Left renal pelvis (tissue), 4 donors: ENCODE measurements at regions not wholly inside any gene's neighbourhood (a gene's known extent, or its start where the extent isn't known, plus 50 kb on each side); places are given as distances from the start of the nearest gene placed in this dataset.
"Not testable (repeated sequence)": the region's sequence is repeated elsewhere in the genome, so short reads cannot be mapped to it uniquely, and the experiment has no call there.

Experiments
- DNase-seq, 4 donors: peaks; one replicate each; pipeline ENCODE4 v3.0.0-alpha.2; 2013; ENCODE audit warnings: low read depth in 4 of 4, low spot score in 3 of 4

DNA sequence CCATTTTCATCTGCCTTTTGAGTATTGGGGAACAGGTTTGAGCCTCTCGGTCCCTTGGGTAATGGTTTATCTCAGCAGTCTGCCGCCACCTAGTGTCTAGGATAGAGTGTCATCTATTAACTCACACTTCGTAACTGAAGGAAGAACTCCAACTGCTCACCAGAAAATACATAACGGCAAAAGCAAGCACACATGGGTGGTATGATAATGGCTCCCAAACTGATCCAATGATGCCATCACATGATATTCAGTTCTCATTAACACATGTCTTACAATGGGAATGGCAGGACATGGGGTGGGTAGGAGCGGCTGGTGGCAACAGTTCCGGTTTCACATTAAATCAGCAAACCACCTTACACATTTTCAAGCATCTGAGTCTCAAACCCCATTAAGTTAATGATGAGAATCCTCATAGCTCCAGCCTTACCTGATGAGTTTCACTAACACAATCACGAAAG is 110.7 kb upstream of the PHACTR1 start:
- DNase-seq = no peak

DNA sequence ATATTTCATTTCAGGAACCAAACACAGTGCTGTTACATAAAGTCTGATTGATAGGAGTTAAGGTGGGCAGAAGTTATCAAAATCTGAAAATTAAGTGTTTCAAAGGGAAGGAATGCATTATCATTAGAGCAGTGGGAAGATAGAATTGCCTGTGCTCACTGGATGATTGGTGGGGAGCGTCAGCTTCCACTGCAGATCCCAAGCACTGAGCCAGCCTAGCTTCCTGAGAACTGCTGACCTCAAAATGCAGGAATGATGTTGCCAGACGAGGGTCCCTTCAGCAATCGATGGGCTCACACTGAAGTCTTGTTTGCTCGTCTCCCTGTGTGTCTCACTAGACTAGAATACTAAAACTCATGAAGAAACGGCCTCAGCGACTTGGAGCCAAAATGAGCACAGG is 110.0 kb upstream of the PHACTR1 start:
- DNase-seq = no peak

DNA sequence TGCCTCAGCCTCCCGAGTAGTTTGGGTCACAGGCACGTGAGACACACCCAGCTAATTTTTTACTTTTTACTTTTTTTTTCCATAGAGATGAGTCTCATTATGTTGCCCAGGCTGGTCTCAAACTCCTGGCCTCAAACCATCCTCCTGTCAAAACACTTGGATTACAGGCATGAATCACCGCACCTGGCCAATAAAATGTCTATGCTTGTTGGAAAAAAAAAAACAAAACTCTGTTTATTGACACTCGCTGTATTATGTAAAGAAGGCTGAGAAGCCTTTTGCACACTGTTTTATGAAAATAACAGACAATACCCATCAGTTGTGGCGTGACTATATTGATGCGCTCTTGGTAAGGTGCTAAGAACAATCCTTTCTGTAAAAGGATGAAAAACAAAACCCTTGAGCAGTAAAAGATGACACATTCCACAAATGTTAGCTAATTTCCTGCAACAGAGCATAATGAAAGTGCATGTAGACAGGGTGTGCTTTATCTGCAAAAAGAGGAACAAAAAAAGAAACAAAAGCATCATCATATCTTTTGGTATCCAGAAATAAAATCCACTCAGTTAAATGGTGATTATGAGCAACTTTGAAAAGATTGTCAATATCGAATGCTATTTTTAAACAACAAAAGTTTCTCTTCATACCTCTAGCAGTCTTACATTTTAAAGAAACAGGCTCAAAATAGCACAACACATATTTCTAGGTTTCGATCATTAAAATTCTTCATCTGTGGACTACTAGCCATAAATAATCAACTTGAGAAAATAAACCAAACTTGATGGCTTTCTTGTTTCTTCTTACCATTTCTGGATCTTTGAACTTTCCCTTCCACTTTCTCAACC is 108.3 kb upstream of the PHACTR1 start:
- no peak for DNase-seq

DNA sequence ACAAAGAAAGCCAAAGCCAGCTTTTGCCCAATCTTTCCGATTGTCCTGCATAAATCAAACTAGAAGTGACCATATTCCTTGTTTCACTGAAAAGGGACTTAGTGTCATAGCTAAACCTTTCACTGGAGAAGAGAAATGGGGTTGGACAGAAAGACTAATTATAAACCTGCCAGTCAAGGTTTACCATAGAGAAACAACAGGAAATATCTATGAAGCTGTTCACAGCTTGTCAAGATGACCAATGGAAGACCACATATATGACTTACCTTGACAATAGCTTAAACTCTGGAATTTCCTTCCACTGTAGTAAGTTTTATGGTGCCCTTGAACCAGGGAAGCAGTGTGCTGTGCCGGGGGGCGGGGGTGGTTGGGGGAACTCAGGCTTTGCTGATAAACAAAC is 107.7 kb upstream of the PHACTR1 start:
- DNase-seq = no peak

DNA sequence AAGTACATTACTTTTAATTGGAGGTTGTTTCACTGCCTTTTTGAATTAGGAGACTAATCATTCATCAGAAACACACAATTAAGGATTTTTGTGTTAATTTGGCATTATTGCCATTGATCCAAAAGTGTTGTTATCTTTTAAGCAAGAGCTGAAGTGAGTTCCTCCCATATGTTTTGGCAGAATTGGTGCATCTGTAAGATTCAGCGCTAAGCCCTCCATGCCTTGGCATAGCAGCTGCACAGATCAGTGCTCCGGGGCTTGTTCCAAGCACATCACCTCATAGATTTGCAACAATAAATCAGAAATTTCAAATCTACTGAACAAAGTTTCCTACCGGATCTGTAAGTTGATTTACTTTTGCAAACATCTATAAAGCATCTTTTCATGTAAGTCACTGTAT is 106.8 kb upstream of the PHACTR1 start:
- DNase-seq = no peak

DNA sequence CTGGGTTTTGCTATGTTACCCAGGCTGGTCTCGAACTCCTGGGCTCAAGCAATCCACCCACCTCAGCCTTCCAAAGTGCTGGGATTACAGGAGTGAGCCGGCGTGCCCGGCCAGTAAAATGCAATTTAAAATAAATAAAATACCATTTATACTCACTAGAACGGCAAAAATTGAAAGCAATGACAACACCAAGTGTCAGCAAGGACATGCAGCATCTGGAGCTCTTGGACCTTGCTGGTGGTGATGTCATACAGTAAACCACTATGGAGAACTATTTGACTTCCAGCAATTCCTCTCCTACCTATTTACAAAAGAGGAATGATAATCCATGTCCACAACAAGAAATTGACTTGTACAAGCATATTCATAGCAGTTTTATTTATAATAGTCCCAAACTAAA is 105.7 kb upstream of the PHACTR1 start:
- no peak for DNase-seq

DNA sequence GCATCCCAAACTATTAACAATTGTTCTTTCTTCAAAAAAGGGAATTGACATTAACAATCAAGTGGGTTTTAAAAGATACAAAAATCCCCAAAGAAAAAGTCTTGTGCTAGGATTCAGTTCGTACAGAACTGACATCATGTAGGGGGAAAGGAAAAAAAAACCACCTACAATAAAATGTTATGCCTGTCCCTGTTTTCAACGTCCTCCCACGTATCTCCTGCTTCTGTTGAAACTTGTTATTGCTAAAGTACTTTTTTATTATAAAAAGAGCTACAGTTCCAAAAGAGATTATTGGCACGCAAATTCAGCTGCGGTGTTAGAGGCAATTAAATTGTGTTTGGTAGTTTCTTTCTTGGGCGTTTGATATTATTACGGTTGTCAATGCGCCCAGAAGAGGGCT is 102.8 kb upstream of the PHACTR1 start:
- no peak for DNase-seq

DNA sequence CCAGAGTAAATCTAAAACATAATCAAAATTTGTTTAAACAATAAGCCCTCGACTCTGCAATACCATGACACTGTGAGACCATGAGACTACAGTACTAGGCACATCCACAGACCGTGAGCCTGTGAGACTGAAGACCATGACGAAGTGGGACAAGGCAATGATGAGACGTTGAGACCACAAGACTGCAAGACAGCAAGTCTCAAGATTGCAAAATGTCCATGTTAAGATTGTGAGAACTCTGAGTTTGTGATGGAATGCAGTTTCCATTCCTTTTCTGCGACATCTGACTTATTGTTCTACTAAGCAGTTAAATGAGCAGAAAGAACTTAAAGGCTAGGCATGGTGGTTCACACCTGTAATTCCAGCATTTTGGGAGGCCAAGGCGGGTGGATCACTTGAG is 102.1 kb upstream of the PHACTR1 start:
- no peak for DNase-seq

DNA sequence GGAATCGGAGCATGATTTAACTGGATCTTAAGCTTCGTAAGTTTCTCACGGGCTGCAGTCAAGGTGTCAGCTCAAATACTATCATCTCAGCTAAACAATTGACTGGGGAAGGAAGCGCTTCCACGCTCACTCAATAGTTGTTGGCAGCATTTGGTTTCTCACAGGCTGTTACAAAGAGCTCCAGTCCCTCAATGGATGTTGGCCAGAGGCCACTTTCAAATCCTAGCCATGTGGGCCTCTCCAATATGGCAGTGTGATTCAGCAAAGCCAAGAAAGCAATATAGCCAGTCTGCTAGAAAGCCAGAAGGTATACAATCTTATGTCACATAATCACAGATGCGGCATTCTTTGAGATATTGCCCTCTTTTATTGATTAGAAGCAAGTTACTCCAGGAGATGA is 98.3 kb upstream of the PHACTR1 start:
- no peak for DNase-seq

DNA sequence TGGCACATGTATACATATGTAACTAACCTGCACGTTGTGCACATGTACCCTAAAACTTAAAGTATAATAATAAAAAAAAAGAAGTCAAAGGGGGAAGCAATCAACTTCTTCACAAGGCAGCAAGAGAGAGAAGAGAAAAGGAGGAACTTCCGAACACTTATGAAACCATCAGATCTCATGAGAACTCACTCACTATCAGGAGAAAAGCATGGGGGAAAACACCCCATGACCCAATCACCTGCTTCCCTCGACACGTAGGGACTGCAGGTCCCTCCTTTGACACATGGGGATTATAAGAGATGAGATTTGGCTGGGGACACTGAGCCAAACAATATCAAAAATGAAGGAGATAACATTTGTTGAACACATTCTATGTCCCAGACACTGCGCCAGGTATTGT is 94.8 kb upstream of the PHACTR1 start:
- no peak for DNase-seq

DNA sequence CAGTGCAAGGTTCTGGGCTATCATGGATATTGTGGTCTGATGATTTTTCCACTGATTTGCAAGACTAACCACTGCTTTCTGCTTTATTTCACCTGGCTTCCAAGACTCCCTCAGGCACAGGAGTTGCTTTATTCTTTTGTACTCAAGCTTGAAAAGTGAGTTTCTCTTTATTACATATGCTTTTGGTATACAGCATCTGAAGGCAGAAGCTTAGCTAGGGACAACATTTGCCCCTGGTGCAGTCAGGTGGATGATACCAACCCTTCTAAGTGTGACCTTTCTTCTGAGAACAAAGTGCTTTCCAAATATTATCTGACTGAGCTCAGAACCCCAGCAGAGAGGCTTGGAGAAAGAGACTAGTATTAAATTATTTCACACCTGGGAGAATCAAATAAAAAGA is 94.0 kb upstream of the PHACTR1 start:
- DNase-seq = no peak

DNA sequence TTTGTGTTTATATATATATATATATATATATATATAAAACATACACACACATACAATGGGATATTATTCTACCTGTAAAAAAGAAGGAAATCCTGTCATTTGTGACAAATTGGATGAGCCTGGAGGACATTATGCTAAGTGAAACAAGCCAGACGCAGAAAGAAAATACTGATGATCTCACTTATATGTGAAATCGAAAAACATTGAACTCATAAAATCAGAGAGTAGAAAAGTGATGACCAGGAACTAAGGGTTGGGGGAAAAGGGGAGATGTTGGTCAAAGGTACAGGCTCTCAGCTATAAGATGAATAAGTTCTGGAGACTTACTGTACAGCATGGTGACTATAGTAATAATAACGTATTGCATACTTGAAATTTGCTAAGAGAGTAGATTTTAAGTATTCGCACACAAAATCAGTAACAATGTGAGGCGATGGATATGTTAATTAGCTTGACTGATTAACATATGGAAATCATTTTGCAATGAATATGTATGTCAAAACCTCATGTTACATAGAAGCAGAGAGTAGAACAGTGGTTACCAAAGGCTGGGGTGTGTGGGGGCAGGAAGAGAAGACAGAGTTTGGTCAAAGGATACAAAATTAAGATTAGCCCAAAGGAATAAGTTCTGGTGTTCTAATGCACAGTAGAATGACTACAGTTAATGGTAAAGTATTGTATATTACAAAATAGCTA is 92.3 kb upstream of the PHACTR1 start:
- no peak for DNase-seq

DNA sequence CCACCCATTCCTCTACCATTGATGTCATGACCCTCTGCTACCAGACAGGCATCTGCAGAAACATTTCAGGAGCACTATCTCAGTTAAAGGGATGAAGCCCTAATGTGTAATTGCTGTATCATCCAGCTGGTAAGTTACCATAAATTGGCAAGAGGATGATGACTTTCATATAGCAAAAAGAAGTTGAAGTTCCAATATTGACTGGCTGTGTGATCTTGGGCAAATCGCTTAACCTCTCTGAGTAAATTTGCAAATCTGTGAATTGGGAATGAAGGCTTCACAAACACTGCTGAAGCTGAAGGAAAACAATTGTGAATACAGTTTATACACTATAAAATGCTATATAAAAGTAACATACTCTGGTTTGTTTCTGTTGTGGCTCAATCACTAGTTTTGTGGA is 89.5 kb upstream of the PHACTR1 start:
- no peak for DNase-seq

DNA sequence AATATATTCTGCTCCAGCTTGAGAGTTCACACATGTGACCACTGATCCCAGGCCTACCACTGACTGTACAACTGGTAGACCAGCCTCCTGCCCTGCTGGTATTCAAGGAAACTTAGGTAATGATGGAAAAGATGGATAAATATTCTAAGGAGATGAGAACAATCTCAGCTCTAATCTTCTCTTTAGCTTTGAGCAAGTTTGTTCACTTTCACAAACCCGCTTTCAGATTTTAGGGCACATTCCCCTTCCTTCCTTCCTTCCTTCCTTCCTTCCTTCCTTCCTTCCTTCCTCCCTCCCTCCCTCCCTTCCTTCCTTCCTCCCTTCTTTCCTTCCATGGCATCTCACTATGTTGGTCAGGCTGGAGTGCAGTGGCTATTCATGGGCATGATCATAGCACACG is 88.2 kb upstream of the PHACTR1 start:
- no peak for DNase-seq

DNA sequence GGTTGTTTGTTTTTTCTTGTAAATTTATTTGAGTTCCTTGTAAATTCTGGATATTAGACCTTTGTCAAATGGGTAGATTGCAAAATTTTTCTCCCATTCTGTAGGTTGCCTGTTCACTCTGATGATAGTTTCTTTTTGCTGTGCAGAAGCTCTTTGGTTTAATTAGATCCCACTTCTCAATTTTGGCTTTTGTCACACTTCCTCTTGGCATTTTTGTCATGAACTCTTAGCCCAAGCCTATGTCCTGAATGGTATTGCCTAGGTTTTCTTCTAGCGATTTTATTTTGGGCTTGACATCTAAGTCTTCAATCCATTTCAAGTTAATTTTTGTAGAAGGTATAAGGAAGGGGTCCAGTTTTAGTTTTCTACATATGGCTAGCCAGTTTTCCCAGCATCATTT is 82.8 kb upstream of the PHACTR1 start:
- not testable (repeated sequence) for DNase-seq

DNA sequence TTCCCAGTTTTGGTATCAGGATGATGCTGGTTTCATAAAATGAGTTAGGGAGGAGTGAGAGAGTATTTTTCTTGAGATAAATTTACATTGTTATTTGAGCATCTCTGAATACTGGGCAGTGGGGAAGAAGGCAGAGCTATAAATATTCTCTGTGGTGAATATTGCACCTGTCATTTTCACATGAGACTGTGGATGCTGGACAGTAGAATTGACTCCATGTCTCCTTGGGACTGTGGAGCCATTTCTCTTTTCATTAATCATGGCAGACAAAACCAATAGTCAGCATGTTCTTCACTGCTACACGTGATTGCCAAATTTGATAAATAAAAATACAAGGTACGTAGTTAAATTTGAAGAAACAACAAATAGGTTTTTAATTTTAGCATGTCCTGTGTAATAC is 81.2 kb upstream of the PHACTR1 start:
- DNase-seq = no peak

DNA sequence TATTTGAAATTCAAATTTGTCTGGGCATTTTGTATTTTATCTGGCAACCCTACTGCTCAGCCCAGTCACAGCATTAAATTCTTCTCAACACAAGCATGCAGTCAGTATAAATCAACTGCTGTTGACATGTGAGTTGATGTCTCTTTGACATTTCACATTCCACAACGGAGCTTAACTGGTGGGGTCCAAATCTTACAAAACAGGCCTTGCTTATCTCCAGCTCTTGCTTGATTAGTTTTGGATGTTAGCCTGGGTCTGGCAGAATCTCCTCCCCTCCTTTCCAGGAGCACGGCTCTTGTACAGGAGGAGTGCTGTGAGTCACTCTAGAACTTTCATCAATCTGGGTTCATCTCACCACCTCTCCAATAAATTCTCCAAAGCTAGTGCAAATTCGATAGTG is 80.8 kb upstream of the PHACTR1 start:
- DNase-seq = no peak

DNA sequence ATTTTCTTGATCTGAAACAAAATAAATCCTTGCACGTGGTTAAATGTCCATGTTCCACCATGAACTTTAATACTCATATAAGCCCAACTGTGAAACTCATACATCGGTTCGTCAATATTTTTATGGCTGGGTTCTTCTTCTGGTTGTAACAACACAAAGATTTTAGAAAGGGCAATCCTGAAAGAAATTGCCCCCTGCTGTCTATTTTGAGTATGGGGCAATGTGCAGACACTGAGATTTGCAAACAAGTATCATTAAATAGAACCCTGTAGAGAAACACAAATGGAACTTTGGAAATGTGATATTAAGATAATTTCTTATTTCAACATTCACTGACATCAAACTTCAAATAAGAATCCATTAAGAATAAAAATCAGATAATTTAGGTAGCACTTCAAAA is 80.2 kb upstream of the PHACTR1 start:
- no peak for DNase-seq

DNA sequence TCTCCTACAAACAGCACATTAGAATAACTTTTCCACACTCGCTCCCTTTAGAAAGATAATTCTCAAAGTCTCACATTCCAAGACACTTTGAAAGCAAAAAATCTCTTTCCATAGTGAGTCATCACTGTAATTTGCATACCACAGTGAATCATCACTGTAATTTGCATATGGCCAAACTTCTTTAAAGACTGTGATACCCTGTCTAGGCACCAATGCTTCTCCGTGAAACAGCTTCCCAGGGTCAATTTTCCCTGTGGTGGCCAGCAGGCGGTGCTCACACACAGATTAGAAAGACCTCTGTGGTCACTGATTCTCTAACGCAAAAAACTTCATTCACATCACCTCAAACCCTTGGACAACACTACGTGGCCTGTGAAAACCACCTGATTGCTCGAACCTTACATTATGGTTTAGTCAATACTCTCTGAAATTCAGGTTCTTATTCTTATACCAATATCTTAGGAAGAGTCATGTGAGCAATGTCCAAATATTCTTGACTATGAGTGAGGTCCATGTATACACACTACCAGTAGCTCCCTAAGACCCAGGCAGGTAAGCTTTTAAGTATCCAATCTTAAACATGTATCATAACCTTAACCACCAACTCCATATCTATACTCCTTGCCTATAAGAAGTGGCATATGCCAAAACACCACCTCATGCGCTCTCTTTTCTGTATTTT is 78.5 kb upstream of the PHACTR1 start:
- peak in 3 of 4 donors; percentile 15 to 24 (median 18) for DNase-seq

DNA sequence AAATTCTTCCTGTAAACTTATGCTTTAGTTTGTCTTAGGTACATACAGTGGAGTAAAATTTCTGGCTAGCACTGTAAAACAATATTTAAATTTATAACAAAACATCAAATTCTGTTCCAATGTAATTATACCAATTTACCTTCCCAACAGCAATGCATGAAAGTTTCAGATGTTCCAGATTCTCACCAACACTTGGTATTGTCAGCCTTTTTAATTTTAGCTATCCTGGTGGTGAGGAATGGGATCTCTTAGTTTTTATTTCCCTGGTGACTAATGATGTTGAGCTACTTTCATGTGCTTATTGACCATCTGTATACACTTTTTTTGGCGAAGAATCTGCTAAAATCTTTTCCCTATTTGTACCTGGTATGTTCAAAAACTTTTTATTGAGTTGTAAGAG is 76.1 kb upstream of the PHACTR1 start:
- DNase-seq = no peak

DNA sequence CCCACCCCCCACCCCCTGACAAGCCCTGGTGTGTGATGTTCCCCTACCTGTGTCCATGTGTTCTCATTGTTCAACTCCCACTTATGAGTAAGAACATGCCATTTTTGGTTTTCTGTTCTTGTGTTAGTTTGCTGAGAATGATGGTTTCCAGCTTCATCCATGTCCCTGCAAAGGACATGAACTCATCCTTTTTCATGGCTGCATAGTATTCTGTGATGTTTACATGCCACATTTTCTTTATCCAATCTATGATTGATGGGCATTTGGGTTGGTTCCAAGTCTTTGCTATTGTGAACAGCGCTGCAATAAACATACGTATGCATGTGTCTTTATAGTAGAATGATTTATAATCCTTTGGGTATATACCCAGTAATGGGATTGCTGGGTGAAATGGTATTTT is 74.8 kb upstream of the PHACTR1 start:
- not testable (repeated sequence) for DNase-seq

DNA sequence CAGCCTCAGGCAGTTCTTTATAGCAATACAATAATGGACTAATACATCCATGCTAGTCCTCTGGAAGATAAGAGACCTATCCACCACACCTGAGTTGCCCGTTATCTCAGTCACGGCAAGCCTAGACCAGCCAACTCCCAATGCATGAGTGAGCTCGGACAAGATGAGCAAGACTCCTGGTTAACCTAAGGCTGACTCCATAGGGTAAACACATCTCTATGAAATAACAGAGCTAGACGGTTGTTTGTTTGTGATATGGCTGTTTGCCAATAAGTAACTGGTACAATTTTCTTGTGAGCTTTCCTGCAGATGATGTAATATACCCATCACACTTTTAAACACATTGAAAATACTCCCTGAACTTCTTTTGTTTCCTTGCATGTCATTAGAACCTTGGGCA is 70.6 kb upstream of the PHACTR1 start:
- DNase-seq = no peak
